ENCODE measurements at regions not wholly inside any gene's neighbourhood (a gene's known extent, or its start where the extent isn't known, plus 50 kb on each side); places are given as distances from the start of the nearest gene placed in this dataset.

- TF ChIP-seq FOXP2 (optimal IDR thresholded peaks at IDR 0.05; ENCODE audit: control extremely low read depth, extremely low read length, insufficient read depth) (no peak), EZH2 (IDR thresholded peaks at IDR 0.05) (no peak), POLR2AphosphoS5 (IDR thresholded peaks at IDR 0.05; ENCODE audit: borderline replicate concordance, low read depth, low read length) (no peak)
These were observed 117.2 kb downstream of the SLC25A24 start for GRCh38 chr1:108082738-108083562.

Data from SK-N-MC (cell line).